SK-N-SH treated with all-trans-retinoic acid at 6 μM for 48 hours (cell line): ENCODE measurements at regions not wholly inside any gene's neighbourhood (a gene's known extent, or its start where the extent isn't known, plus 50 kb on each side); places are given as distances from the start of the nearest gene placed in this dataset.
"Not testable (repeated sequence)": the region's sequence is repeated elsewhere in the genome, so short reads cannot be mapped to it uniquely, and the experiment has no call there.

ENCODE experiments used
- ARNTL ChIP-seq: fragments of 450-650 bp; formaldehyde crosslinking; IDR thresholded peaks from 2 replicates; pipeline ENCODE4 v1.5.0; 2020; ENCODE audit warnings: low read depth, mild to moderate bottlenecking, moderate library complexity, borderline replicate concordance
- CREB5 ChIP-seq: fragments of 250-450 bp; sonication (Bioruptor Pico); IDR thresholded peaks from 2 replicates; pipeline ENCODE4 v1.5.1; 2020; ENCODE audit warnings: low read depth, mild to moderate bottlenecking, moderate library complexity
- ISL1 ChIP-seq: fragments of 250-450 bp; sonication (Bioruptor Pico); IDR thresholded peaks from 2 replicates; pipeline ENCODE4 v2.1.2; 2022; ENCODE audit warnings: mild to moderate bottlenecking, moderate library complexity
- OSR1 ChIP-seq: fragments of 250-450 bp; sonication (Bioruptor Pico); IDR thresholded peaks from 2 replicates; pipeline ENCODE4 v1.8.0; 2022; ENCODE audit warnings: moderate library complexity, mild to moderate bottlenecking, inconsistent platforms
- PATZ1 ChIP-seq: fragments of 250-450 bp; sonication (Bioruptor Pico); IDR thresholded peaks from 2 replicates; pipeline ENCODE4 v1.8.0; 2020; ENCODE audit warnings: mild to moderate bottlenecking, moderate library complexity, borderline replicate concordance
- RARB ChIP-seq: fragments of 250-450 bp; sonication (Bioruptor Pico); IDR thresholded peaks from 2 replicates; pipeline ENCODE4 v1.8.0; 2021; ENCODE audit warnings: mild to moderate bottlenecking, moderate library complexity
- SNAI2 ChIP-seq: fragments of 250-450 bp; sonication (Bioruptor Pico); IDR thresholded peaks from 2 replicates; pipeline ENCODE4 v1.5.0; 2020; ENCODE audit warnings: mild to moderate bottlenecking, moderate library complexity
- TCF4 ChIP-seq: fragments of 250-450 bp; sonication (Bioruptor Pico); IDR thresholded peaks from 2 replicates; pipeline ENCODE4 v1.8.0; 2021; ENCODE audit warnings: mild to moderate bottlenecking, moderate library complexity, borderline replicate concordance
- TOX ChIP-seq: fragments of 250-450 bp; sonication (Bioruptor Pico); IDR thresholded peaks from 2 replicates; pipeline ENCODE4 v1.8.0; 2021; ENCODE audit warnings: mild to moderate bottlenecking, moderate library complexity, borderline replicate concordance
- TSHZ2 ChIP-seq: fragments of 250-450 bp; sonication (Bioruptor Pico); IDR thresholded peaks from 2 replicates; pipeline ENCODE4 v1.5.0; 2020; ENCODE audit warnings: mild to moderate bottlenecking, moderate library complexity
- ZFP3 ChIP-seq: fragments of 250-450 bp; sonication (Bioruptor Pico); IDR thresholded peaks from 2 replicates; pipeline ENCODE4 v1.5.0; 2020; ENCODE audit warnings: mild to moderate bottlenecking, moderate library complexity
- ZNF565 ChIP-seq: fragments of 450-650 bp; formaldehyde crosslinking; conservative IDR thresholded peaks from 2 replicates; pipeline ENCODE4 v1.5.0; 2020; ENCODE audit warnings: low read depth, mild to moderate bottlenecking, moderate library complexity
- ZNF70 ChIP-seq: fragments of 450-650 bp; formaldehyde crosslinking; IDR thresholded peaks from 2 replicates; pipeline ENCODE4 v1.5.0; 2020; ENCODE audit warnings: mild to moderate bottlenecking, moderate library complexity

- not testable (repeated sequence) for TF ChIP-seq ZFP3; ZNF70 (CRISPR knock-in tag); CREB5 (CRISPR knock-in tag); SNAI2 (CRISPR knock-in tag); ARNTL (CRISPR knock-in tag); RARB; PATZ1 (CRISPR knock-in tag); TSHZ2 (CRISPR knock-in tag); TOX (CRISPR knock-in tag); TCF4; OSR1 (CRISPR knock-in tag); ISL1 (CRISPR knock-in tag); ZNF565 (CRISPR knock-in tag)
These were observed 322.2 kb upstream of the CHRNA7 start for GRCh38 chr15:31707944-31708702.
